Central memory CD8-positive, alpha-beta T cell (primary cell): ENCODE measurements at regions not wholly inside any gene's neighbourhood (a gene's known extent, or its start where the extent isn't known, plus 50 kb on each side); places are given as distances from the start of the nearest gene placed in this dataset.

ENCODE experiments used
- ATAC-seq: fragments of 150-1000 bp; cut with Tn5 transposase; replicated peaks from 2 replicates; pipeline ENCODE4 v1.10.0; 2022; ENCODE audit warnings: mild to moderate bottlenecking, moderate FRiP score, moderate number of reproducible peaks; ENCODE audit not compliant: poor library complexity, severe bottlenecking; ENCODE audit errors: extremely low read depth
- DNase-seq, 2 donors: peaks; one replicate each; pipeline ENCODE4 v3.0.0; 2021; ENCODE audit warnings: low spot score in 2 of 2
- H3K27ac Mint-ChIP-seq: one replicate; pipeline ENCODE4 v1.8.0; 2022; ENCODE audit warnings: low read depth, mild to moderate bottlenecking, moderate library complexity, mixed read lengths
- H3K27me3 Mint-ChIP-seq: one replicate; pipeline ENCODE4 v1.8.0; 2022; ENCODE audit warnings: mixed read lengths
- H3K36me3 Mint-ChIP-seq: one replicate; pipeline ENCODE4 v1.8.0; 2022; ENCODE audit warnings: mild to moderate bottlenecking, moderate library complexity, mixed read lengths; ENCODE audit not compliant: insufficient read depth
- H3K4me1 Mint-ChIP-seq: one replicate; pipeline ENCODE4 v1.8.0; 2022; ENCODE audit warnings: mixed read lengths
- H3K4me3 Mint-ChIP-seq: one replicate; pipeline ENCODE4 v1.8.0; 2022; ENCODE audit warnings: mild to moderate bottlenecking, moderate library complexity, mixed read lengths
- H3K9me3 Mint-ChIP-seq: one replicate; pipeline ENCODE4 v1.8.0; 2022; ENCODE audit warnings: mixed read lengths

DNA sequence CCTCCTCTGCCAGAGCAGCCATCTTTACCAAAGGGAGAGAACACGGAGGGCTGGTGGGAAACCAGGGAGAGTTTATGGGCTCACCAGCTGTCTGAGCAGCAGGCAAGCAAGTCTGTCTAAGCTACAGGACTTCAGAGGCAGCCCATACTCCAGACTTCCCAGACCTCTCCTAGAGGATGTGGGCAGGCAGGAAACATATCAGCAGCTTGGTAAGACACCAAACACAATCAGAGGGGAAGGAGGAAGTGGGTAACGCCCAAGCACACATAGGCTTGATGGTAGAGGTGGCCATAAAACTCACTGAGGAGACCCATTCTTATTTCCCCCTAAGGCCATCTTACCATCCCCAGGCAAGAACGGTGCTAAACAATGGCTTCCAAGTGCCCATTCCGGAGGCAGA is 143.1 kb upstream of the ARID1B start:
- no peak for ATAC-seq
- no peak overlapping the region for H3K27ac Mint-ChIP-seq
- H3K9me3 Mint-ChIP-seq: no peaks in the 10 kb centered on the region
- no peaks in the 10 kb centered on the region for H3K36me3 Mint-ChIP-seq
- peaks cover 10% of the 10 kb centered on the region for H3K27me3 Mint-ChIP-seq
- no peak for DNase-seq
- peaks cover 17% of the 10 kb centered on the region for H3K4me1 Mint-ChIP-seq
- peak overlapping the region; percentile 8 for H3K4me3 Mint-ChIP-seq

DNA sequence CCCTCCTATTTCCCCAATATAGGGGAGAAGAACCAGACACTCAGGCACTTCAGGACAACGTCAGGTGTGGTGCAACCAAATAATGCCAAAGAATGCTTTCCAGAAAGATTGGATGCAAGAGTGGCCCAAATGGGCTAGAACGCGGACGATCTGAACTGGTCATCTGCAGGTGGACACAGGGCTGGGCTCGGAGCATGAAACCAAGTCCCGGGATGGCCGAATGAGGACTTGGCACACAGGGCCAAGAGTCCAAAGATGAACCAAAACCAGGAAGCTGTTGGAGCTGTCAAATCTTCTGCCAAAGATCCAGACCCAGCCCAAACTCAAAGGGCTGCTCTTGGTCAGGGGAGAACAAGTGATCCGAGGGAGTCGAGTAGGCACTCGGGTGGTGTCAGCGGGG is 143.9 kb upstream of the ARID1B start:
- no peak for ATAC-seq
- H3K4me1 Mint-ChIP-seq: peaks cover 17% of the 10 kb centered on the region

DNA sequence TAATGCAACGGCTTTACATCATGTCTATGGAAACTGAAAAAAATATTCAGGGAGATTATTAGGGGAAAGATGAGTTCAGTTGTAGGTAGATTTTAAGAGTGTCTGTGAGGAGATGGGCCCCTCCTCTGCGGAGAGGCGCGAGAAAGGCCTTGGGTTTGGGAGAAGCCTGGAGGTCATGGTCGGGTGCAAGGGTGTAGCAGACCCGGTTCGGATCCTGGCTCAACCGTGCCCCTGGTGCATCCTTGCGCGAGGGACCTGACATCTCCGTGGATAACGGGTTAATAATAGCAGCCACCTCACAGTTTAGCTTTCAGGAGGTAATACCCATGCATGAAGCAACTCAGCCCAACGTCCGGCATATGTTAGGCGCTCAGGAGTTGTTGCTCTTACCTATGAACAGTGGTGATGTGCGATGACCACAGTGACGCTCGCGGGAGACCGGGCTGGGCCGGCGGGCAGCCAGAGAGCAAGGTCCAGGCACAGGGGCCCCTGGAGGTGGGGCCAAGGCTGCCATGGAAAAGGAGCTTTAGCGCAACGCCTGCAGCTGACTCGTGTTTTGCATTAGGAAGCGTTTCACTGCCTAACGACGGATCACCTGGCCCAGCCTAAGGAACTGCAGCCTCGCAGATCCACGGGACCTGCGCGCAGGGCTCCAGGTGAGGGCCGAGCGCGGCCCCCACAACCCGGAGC is 146.4 kb upstream of the ARID1B start:
- Mint-ChIP-seq H3K27ac (no peak overlapping the region), H3K9me3 (no peaks in the 10 kb centered on the region), H3K4me3 (no peak overlapping the region), H3K36me3 (no peaks in the 10 kb centered on the region), H3K4me1 (peaks cover 17% of the 10 kb centered on the region), H3K27me3 (peaks cover 18% of the 10 kb centered on the region)
- ATAC-seq (no peak), DNase-seq (no peak)

More for the DNA sequence above, 143.9 kb upstream of the ARID1B start:
- Mint-ChIP-seq H3K27me3 (peaks cover 10% of the 10 kb centered on the region), H3K27ac (no peak overlapping the region), H3K9me3 (no peaks in the 10 kb centered on the region), H3K36me3 (no peaks in the 10 kb centered on the region), H3K4me3 (no peak overlapping the region)
- DNase-seq: no peak

DNA sequence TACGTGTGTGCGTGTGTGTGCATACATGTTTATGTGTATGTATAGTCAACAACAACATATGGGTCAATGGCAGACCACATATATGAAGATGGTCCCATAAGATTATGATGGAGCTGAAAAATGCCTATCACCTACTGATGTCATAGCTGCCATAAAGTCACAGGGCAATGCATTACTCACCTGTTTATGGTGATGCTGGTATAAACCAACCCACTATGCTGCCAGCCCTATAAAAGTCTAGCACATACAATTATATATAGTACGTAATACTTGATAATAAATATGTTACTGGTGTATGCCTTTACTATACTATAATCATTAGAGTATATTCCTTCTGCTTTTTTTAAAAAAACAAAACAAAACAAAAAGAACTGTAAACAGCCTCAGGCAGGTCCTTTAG is 148.4 kb upstream of the ARID1B start:
- H3K27me3 Mint-ChIP-seq: peaks cover 28% of the 10 kb centered on the region
- ATAC-seq (no peak), DNase-seq (no peak)
- H3K4me1 Mint-ChIP-seq: peaks cover 2% of the 10 kb centered on the region
- H3K4me3 Mint-ChIP-seq: no peak overlapping the region
- no peaks in the 10 kb centered on the region for H3K36me3 Mint-ChIP-seq
- no peaks in the 10 kb centered on the region for H3K9me3 Mint-ChIP-seq
- H3K27ac Mint-ChIP-seq: no peak overlapping the region

DNA sequence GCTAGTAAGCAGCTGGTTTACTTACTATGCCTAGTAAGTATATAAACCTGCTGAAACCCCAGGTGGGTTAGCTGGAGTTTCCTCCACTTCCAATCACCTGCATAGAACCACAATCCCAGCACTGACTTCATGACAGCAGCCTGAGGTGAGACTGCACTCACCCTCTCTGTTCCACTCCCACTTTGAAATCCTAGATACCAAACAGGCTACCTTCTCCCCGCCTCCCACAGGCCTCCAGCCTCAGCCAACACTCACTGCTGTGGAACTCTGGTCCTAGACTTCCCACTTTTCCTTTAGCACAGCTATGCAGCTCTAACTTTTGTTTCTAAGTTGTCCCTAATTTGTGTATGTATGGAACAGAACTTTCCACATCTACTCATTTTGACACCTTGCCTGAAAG is 149.7 kb upstream of the ARID1B start:
- Mint-ChIP-seq H3K9me3 (no peaks in the 10 kb centered on the region), H3K4me1 (no peaks in the 10 kb centered on the region), H3K4me3 (no peak overlapping the region), H3K36me3 (no peaks in the 10 kb centered on the region), H3K27me3 (peaks cover 28% of the 10 kb centered on the region), H3K27ac (no peak overlapping the region)
- no peak for ATAC-seq
- DNase-seq: no peak

DNA sequence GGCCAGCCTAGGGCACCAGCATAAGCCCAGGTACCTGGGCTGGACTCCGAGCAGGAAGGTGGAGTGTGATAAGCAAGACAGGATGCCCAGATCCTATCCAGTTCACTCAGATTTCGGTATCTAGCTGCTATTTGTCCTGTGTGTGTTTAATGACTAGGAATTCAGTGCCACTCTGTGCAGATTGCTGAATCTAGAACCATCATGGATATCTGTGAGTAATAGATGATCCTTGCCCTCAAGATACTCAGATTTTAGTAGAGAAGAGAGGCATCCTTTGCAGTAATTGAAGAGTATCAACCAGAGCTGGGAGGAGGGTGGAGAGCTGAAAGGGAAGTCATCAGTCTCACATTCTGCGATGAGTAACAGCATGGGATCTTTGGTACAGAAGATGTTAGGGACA is 155.0 kb upstream of the ARID1B start:
- no peaks in the 10 kb centered on the region for H3K9me3 Mint-ChIP-seq
- DNase-seq (no peak), ATAC-seq (no peak)

DNA sequence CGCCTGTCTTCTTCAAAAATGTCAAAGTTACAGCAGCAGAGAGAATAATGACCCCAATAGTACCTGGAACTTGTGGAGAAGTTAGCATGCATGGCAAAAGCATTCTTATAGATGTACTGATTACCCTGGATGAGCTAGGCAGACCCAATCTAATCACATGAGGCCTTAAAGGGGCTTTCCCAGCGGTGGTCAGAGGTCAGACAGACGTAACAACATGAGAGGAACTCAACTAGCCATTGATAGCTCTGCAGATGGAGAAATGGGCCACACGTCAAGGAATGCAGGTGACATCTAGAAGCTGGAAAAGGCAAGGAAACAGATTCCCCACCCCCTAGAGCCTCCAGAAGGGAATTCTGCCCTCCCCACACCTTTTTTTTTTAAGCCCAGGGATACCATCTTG is 156.8 kb upstream of the ARID1B start:
- H3K4me3 Mint-ChIP-seq: no peak overlapping the region
- no peaks in the 10 kb centered on the region for H3K36me3 Mint-ChIP-seq
- no peak for DNase-seq
- no peaks in the 10 kb centered on the region for H3K9me3 Mint-ChIP-seq
- H3K27ac Mint-ChIP-seq: no peak overlapping the region
- ATAC-seq: no peak
- H3K27me3 Mint-ChIP-seq: peaks cover 9% of the 10 kb centered on the region
- H3K4me1 Mint-ChIP-seq: no peaks in the 10 kb centered on the region

More for the DNA sequence above, 155.0 kb upstream of the ARID1B start:
- Mint-ChIP-seq H3K36me3 (no peaks in the 10 kb centered on the region), H3K27me3 (peaks cover 18% of the 10 kb centered on the region), H3K4me1 (no peaks in the 10 kb centered on the region), H3K4me3 (no peak overlapping the region), H3K27ac (no peak overlapping the region)

DNA sequence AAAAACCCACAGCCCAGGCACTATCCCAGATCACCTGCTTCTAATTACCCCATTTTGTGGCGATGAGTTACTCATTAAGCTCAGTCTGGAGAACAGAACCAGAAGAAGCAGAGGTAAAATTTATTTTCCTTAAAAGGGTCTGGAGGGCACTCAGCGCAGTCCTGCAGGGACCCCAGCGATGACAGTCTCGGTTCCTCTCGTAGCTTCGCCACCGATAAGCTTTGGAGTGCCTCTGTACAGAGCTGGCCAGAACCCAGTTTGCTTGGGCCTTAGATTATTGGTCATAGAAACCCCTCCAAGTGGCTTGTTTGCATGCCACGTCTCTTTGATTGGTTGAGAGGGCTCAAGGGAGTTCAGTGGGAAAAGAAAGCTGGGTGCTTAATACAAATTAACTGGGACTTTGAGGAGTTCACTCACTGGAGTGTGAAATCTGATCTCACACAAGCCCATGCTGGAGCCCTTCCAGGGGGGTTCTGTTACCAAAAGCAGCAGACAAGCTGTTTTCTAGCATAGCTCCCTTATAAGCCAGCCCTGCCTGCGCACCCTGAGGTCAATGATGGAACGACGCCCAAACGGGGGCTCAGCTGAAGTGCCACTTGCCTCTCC is 158.5 kb upstream of the ARID1B start:
- no peak for DNase-seq
- ATAC-seq: no peak
- H3K27me3 Mint-ChIP-seq: peaks cover 16% of the 10 kb centered on the region
- no peaks in the 10 kb centered on the region for H3K4me1 Mint-ChIP-seq
- H3K27ac Mint-ChIP-seq: no peak overlapping the region
- H3K36me3 Mint-ChIP-seq: no peaks in the 10 kb centered on the region
- H3K9me3 Mint-ChIP-seq: no peaks in the 10 kb centered on the region
- H3K4me3 Mint-ChIP-seq: no peak overlapping the region

DNA sequence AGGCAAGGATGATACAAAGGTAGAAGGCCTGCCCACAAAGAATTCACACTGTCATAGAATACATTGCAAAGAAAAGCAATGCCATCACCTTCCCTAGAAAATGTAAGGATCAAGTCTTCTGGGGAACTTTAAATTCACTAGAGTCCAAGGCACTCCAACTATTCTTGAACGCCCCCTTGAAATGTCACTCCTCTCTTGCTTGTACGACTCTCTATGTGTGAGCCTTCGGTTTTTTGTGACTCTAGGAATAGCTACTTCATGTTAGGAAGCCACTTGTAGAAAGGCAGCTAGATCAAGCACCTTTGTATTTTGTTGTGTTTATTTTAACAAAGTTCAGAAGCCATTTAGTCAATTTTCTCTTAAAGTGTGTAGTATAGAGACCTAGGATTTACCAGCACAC is 159.2 kb upstream of the ARID1B start:
- no peaks in the 10 kb centered on the region for H3K4me1 Mint-ChIP-seq
- no peak overlapping the region for H3K27ac Mint-ChIP-seq
- no peaks in the 10 kb centered on the region for H3K9me3 Mint-ChIP-seq
- DNase-seq (no peak), ATAC-seq (no peak)
- H3K27me3 Mint-ChIP-seq: peaks cover 16% of the 10 kb centered on the region
- no peak overlapping the region for H3K4me3 Mint-ChIP-seq
- no peaks in the 10 kb centered on the region for H3K36me3 Mint-ChIP-seq

DNA sequence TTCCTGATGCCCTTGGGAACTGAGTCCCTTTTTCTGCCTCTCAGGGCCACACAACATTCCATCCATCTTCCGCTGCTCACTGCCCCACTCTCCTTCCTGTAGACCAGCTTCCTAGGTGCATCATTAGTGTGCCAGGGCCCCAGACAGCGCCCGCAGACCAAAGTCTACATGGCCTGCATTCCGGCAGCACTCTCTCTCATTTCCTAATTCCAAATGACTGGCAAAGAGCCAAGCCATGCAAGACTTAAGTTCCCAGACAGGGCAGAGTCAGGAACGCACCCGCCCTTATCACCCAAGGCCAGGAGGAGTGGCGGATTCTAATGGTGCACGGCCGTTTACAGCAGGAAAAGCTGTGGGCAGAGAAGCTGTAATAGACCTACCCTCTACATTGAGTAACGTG is 159.8 kb upstream of the ARID1B start:
- Mint-ChIP-seq H3K9me3 (no peaks in the 10 kb centered on the region), H3K27ac (no peak overlapping the region), H3K36me3 (no peaks in the 10 kb centered on the region), H3K4me3 (no peak overlapping the region), H3K4me1 (no peaks in the 10 kb centered on the region), H3K27me3 (peaks cover 16% of the 10 kb centered on the region)
- no peak for ATAC-seq
- DNase-seq: no peak

DNA sequence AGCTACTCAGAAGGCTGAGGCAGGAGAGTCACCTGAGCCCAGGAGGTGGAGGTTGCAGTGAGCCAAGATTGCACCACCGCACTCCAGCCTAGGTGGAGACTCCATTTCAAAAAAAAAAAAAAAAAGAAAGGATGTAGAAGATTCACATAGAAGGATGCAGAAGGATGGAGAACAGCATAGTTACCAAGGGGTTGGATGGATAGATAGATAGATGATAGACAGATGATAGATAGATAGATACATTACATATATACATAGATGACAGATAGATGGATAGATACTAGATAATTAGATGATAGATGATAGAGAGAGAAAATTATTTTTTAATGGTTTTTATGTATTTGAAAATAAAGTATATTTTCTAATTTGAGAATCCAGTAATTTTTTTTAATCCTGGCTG is 160.7 kb upstream of the ARID1B start:
- DNase-seq (no peak), ATAC-seq (no peak)
- no peaks in the 10 kb centered on the region for H3K36me3 Mint-ChIP-seq
- no peaks in the 10 kb centered on the region for H3K4me1 Mint-ChIP-seq
- H3K27ac Mint-ChIP-seq: no peak overlapping the region
- peaks cover 16% of the 10 kb centered on the region for H3K27me3 Mint-ChIP-seq
- H3K9me3 Mint-ChIP-seq: peaks cover 7% of the 10 kb centered on the region
- no peak overlapping the region for H3K4me3 Mint-ChIP-seq

DNA sequence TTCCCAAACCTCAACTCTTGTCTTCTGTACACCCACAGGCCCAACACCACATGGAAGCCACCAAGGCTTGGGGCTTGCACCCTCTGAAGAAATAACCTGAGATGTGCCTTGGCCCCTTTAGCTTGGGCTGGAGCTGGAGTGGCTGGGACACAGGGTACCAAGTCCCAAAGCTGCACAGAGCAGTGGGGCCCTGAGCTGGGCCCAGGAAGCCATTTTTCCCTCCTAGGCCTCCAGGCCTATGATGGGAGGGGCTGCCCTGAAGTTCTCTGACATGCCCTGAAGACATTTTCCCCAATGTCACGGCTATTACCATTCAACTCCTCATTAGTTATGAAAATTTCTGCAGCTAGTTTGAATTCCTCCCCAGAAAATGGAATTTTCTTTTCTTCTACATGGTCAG is 163.2 kb upstream of the ARID1B start:
- Mint-ChIP-seq H3K9me3 (peaks cover 7% of the 10 kb centered on the region), H3K36me3 (no peaks in the 10 kb centered on the region), H3K27ac (no peak overlapping the region), H3K4me1 (no peaks in the 10 kb centered on the region), H3K4me3 (no peak overlapping the region), H3K27me3 (peaks cover 16% of the 10 kb centered on the region)
- no peak for DNase-seq
- no peak for ATAC-seq

DNA sequence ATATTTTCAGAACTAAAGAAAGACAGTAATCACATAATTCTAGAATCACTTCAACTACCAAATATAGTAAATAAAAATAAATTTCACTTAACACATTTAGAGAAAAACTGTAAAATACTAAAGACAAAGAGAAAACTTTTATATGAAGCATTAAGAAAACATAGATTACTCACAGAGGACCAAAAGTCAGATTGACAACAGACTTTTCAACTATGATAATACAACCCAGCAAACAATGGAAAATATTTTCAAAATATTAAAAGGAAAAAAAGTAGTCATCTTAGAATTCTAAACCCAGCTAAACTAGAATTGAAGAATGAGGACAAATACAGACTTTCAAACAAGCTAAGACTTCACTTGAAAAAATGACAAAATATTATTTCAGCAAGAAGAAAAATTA is 164.8 kb upstream of the ARID1B start:
- H3K36me3 Mint-ChIP-seq: no peaks in the 10 kb centered on the region
- H3K27ac Mint-ChIP-seq: no peak overlapping the region
- peaks cover 7% of the 10 kb centered on the region for H3K9me3 Mint-ChIP-seq
- H3K27me3 Mint-ChIP-seq: peaks cover 32% of the 10 kb centered on the region
- ATAC-seq: no peak
- no peak for DNase-seq
- H3K4me1 Mint-ChIP-seq: no peaks in the 10 kb centered on the region
- H3K4me3 Mint-ChIP-seq: no peak overlapping the region
